ENCODE measurements at regions not wholly inside any gene's neighbourhood (a gene's known extent, or its start where the extent isn't known, plus 50 kb on each side); places are given as distances from the start of the nearest gene placed in this dataset.

GRCh38 chr15:25955628-25956027, 92.5 kb upstream of the ATP10A start:
- no peak for DNase-seq (ENCODE audit: low spot score)

GRCh38 chr15:25954398-25954797, 91.3 kb upstream of the ATP10A start:
- no peak for DNase-seq (ENCODE audit: low spot score)

- no peak for DNase-seq (ENCODE audit: low spot score)
Measured at GRCh38 chr15:25950014-25950413, 86.9 kb upstream of the ATP10A start.

- DNase-seq (ENCODE audit: low spot score) = no peak
Measured at GRCh38 chr15:25947323-25948314, 84.5 kb upstream of the ATP10A start.

- DNase-seq (ENCODE audit: low spot score) = no peak
Measured at GRCh38 chr15:25946241-25946805, 83.2 kb upstream of the ATP10A start.

GRCh38 chr15:25944386-25944785, 81.3 kb upstream of the ATP10A start:
- no peak for DNase-seq (ENCODE audit: low spot score)

GRCh38 chr15:25943831-25944230, 80.7 kb upstream of the ATP10A start:
- no peak for DNase-seq (ENCODE audit: low spot score)

GRCh38 chr15:25939122-25939521, 76.0 kb upstream of the ATP10A start:
- DNase-seq (ENCODE audit: low spot score) = no peak

GRCh38 chr15:25937796-25938195, 74.7 kb upstream of the ATP10A start:
- DNase-seq (ENCODE audit: low spot score) = no peak

GRCh38 chr15:25936004-25936403, 72.9 kb upstream of the ATP10A start:
- DNase-seq (ENCODE audit: low spot score) = no peak

- DNase-seq (ENCODE audit: low spot score) = peak; percentile 56
Measured at GRCh38 chr15:25933456-25934158, 70.5 kb upstream of the ATP10A start.

GRCh38 chr15:25932696-25933095, 69.6 kb upstream of the ATP10A start:
- DNase-seq (ENCODE audit: low spot score) = no peak

- no peak for DNase-seq (ENCODE audit: low spot score)
Measured at GRCh38 chr15:25931851-25932250, 68.7 kb upstream of the ATP10A start.

- no peak for DNase-seq (ENCODE audit: low spot score)
Measured at GRCh38 chr15:25930931-25931330, 67.8 kb upstream of the ATP10A start.

All from activated CD4-positive, alpha-beta T cell treated with anti-CD3 and anti-CD28 coated beads, Interleukin-2, Interleukin-4, amounts not matched to agents 100 ng/mL and 50 ng/mL, durations not matched to agents 16 hours and 8 hours (primary cell).